Liver (tissue), 8 donors: ENCODE measurements at regions not wholly inside any gene's neighbourhood (a gene's known extent, or its start where the extent isn't known, plus 50 kb on each side); places are given as distances from the start of the nearest gene placed in this dataset.

Experiments
- DNase-seq: peaks from one replicate; pipeline ENCODE4 v3.0.0-alpha.2; 2017; ENCODE audit warnings: low spot score
- H3K27ac ChIP-seq, 2 donors: one replicate each; pipeline ENCODE4 v1.7.0; 2013; ENCODE audit warnings: inconsistent platforms in 2 of 2, low read length in 2 of 2, control low read depth in 1 of 2, low read depth in 1 of 2, mild to moderate bottlenecking in 1 of 2
- H3K27me3 ChIP-seq, 4 donors: one replicate each; pipeline versions ENCODE4 v1.6.1 to v1.7.0; 2013; ENCODE audit warnings: low read length in 3 of 4, inconsistent platforms in 1 of 4, mild to moderate bottlenecking in 1 of 4, moderate library complexity in 1 of 4; ENCODE audit not compliant: control insufficient read depth in 4 of 4, insufficient read depth in 4 of 4
- H3K36me3 ChIP-seq, 4 donors: one replicate each; pipeline versions ENCODE4 v1.6.1 to v1.7.0; 2013; ENCODE audit warnings: low read length in 3 of 4, mild to moderate bottlenecking in 3 of 4, low read depth in 1 of 4, moderate library complexity in 1 of 4; ENCODE audit not compliant: control insufficient read depth in 4 of 4, insufficient read depth in 3 of 4
- H3K4me1 ChIP-seq, 4 donors: one replicate each; pipeline versions ENCODE4 v1.6.1 to v1.7.0; 2013; ENCODE audit warnings: low read length in 3 of 4, mild to moderate bottlenecking in 3 of 4, moderate library complexity in 1 of 4; ENCODE audit not compliant: control insufficient read depth in 4 of 4, insufficient read depth in 4 of 4
- H3K4me3 ChIP-seq, 3 donors: one replicate each; pipeline versions ENCODE4 v1.6.1 to v1.7.0; 2013; ENCODE audit warnings: low read length in 3 of 3, control low read depth in 1 of 3, low read depth in 1 of 3, mild to moderate bottlenecking in 1 of 3
- H3K9ac ChIP-seq, 2 donors: one replicate each; pipeline ENCODE4 v1.7.0; 2013; ENCODE audit warnings: low read length in 2 of 2, mild to moderate bottlenecking in 2 of 2, moderate library complexity in 2 of 2, control low read depth in 1 of 2, low read depth in 1 of 2
- H3K9me3 ChIP-seq, 4 donors: one replicate each; pipeline versions ENCODE4 v1.6.1 to v1.7.0; 2013; ENCODE audit warnings: low read length in 3 of 4; ENCODE audit not compliant: control insufficient read depth in 4 of 4
- EGR1 ChIP-seq, 2 donors: IDR thresholded peaks; 2 replicates each; pipeline ENCODE4 v1.6.1; 2016 to 2018; ENCODE audit warnings: antibody characterized with exemption in 2 of 2, low read depth in 2 of 2
- FOXA1 ChIP-seq: IDR thresholded peaks from 2 replicates; pipeline ENCODE4 v1.6.1; 2016; ENCODE audit warnings: antibody characterized with exemption
- FOXA2 ChIP-seq: IDR thresholded peaks from 2 replicates; pipeline ENCODE4 v1.6.1; 2016; ENCODE audit warnings: antibody characterized with exemption
- GABPA ChIP-seq, 2 donors: IDR thresholded peaks in 1 of 2; conservative IDR thresholded peaks in 1 of 2; 2 replicates each; pipeline ENCODE4 v1.6.1; 2016; ENCODE audit warnings: antibody characterized with exemption in 2 of 2, mild to moderate bottlenecking in 1 of 2, moderate library complexity in 1 of 2
- HNF4A ChIP-seq, 2 donors: conservative IDR thresholded peaks; 2 replicates each; pipeline ENCODE4 v1.6.1; 2016; ENCODE audit warnings: antibody characterized with exemption in 2 of 2, mild to moderate bottlenecking in 2 of 2
- JUND ChIP-seq, 2 donors: IDR thresholded peaks; 2 replicates each; pipeline ENCODE4 v1.6.1; 2016; ENCODE audit warnings: antibody characterized with exemption in 2 of 2
- MAX ChIP-seq: IDR thresholded peaks from 2 replicates; pipeline ENCODE4 v1.6.1; 2016; ENCODE audit warnings: antibody characterized with exemption
- NR2F2 ChIP-seq: IDR thresholded peaks from 2 replicates; pipeline ENCODE4 v1.6.1; 2016; ENCODE audit warnings: antibody characterized with exemption
- RAD21 ChIP-seq, 2 donors: IDR thresholded peaks; 2 replicates each; pipeline ENCODE4 v1.6.1; 2016; ENCODE audit warnings: antibody characterized with exemption in 2 of 2, mild to moderate bottlenecking in 2 of 2
- REST ChIP-seq: IDR thresholded peaks from 2 replicates; pipeline ENCODE4 v1.6.1; 2016; ENCODE audit warnings: antibody characterized with exemption, mild to moderate bottlenecking
- RXRA ChIP-seq, 2 donors: IDR thresholded peaks; 2 replicates each; pipeline ENCODE4 v1.6.1; 2017 to 2018; ENCODE audit warnings: antibody characterized with exemption in 2 of 2, mild to moderate bottlenecking in 1 of 2
- TAF1 ChIP-seq: conservative IDR thresholded peaks from 2 replicates; pipeline ENCODE4 v1.6.1; 2016; ENCODE audit warnings: antibody characterized with exemption, mild to moderate bottlenecking
- YY1 ChIP-seq: IDR thresholded peaks from 2 replicates; pipeline ENCODE4 v1.6.1; 2016; ENCODE audit warnings: antibody characterized with exemption, mild to moderate bottlenecking
- ZBTB33 ChIP-seq: IDR thresholded peaks from 2 replicates; pipeline ENCODE4 v1.6.1; 2016; ENCODE audit warnings: antibody characterized with exemption
- WGBS: extraction: QIAGEN DNeasy Blood & Tissue Kit; methylation state at CpG from one replicate; pipeline ENCODE4 v1.1.7; 2013; 5-methylcytosine and 5-hydroxymethylcytosine counted together
- TF ChIP-seq, protein P1 (sequence below): IDR thresholded peaks from 2 replicates; pipeline ENCODE4 v1.6.1; 2016; ENCODE audit warnings: antibody characterized with exemption
- TF ChIP-seq, protein P2 (sequence below): fragments of 150-350 bp; IDR thresholded peaks from 2 replicates; pipeline ENCODE4 v1.5.1; 2017; ENCODE audit warnings: improper control_type of control experiment, low read depth, low read length; ENCODE audit not compliant: missing input control
- donor health status: healthy.
- donor health status: healthy.
- donor health status: healthy.
- donor health status: healthy.
- donor health status: healthy.

DNA sequence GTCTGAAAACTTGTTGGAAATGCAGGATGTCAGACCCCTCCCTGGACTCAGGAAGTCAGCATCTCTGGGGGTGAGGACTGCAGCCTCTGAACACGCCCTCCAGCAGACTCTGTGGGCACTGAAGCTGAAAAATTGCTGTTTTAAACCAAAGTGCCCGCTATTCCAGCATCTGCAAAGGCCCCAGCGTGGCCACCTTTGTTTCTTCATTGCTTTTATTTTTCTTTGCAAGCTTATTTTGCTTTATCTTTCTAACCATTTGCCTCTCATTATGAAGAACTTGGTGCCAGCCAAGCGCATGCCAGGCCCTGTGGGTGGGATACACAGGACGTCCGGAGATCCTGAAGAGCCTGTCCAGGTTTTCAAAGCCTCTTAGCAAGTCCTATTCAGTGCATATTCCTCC is 203.9 kb upstream of the CST7 start:
- DNase-seq, result no peak
- Histone ChIP-seq H3K27me3 (no peaks in the 10 kb centered on the region), H3K9ac (no peak overlapping the region), H3K9me3 (no peaks in the 10 kb centered on the region), H3K4me1 (no peaks in the 10 kb centered on the region), H3K36me3 (no peaks in the 10 kb centered on the region), H3K4me3 (no peak overlapping the region), H3K27ac (no peak overlapping the region)
- 94% methylated on average over 6 of the region's 6 CpGs for WGBS
- TF ChIP-seq FOXA1, result no peak
- TF ChIP-seq, protein P1, sequence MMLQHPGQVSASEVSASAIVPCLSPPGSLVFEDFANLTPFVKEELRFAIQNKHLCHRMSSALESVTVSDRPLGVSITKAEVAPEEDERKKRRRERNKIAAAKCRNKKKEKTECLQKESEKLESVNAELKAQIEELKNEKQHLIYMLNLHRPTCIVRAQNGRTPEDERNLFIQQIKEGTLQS, result no peak
- no peak for TF ChIP-seq YY1
- TF ChIP-seq GABPA (IDR thresholded peaks at IDR 0.05 in 1 of 2, conservative IDR thresholded peaks at IDR 0.05 in 1 of 2), result no peak
- no peak for TF ChIP-seq REST
- no peak for TF ChIP-seq MAX
- TF ChIP-seq RAD21 (IDR thresholded peaks at IDR 0.05), result no peak
- no peak for TF ChIP-seq TAF1
- TF ChIP-seq FOXA2, result no peak
- TF ChIP-seq, protein P2, sequence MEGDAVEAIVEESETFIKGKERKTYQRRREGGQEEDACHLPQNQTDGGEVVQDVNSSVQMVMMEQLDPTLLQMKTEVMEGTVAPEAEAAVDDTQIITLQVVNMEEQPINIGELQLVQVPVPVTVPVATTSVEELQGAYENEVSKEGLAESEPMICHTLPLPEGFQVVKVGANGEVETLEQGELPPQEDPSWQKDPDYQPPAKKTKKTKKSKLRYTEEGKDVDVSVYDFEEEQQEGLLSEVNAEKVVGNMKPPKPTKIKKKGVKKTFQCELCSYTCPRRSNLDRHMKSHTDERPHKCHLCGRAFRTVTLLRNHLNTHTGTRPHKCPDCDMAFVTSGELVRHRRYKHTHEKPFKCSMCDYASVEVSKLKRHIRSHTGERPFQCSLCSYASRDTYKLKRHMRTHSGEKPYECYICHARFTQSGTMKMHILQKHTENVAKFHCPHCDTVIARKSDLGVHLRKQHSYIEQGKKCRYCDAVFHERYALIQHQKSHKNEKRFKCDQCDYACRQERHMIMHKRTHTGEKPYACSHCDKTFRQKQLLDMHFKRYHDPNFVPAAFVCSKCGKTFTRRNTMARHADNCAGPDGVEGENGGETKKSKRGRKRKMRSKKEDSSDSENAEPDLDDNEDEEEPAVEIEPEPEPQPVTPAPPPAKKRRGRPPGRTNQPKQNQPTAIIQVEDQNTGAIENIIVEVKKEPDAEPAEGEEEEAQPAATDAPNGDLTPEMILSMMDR, result no peak
- TF ChIP-seq JUND (IDR thresholded peaks at IDR 0.05), result no peak
- TF ChIP-seq HNF4A (conservative IDR thresholded peaks at IDR 0.05), result no peak
- TF ChIP-seq EGR1 (IDR thresholded peaks at IDR 0.05; ENCODE audit: low read depth in 2 of 2), result no peak
- TF ChIP-seq ZBTB33, result no peak
- TF ChIP-seq NR2F2, result no peak
- no peak for TF ChIP-seq RXRA (IDR thresholded peaks at IDR 0.05)
